ENCODE measurements at regions not wholly inside any gene's neighbourhood (a gene's known extent, or its start where the extent isn't known, plus 50 kb on each side); places are given as distances from the start of the nearest gene placed in this dataset.

- no peak overlapping the region for H3K27ac ChIP-seq
- TF ChIP-seq CTCF (IDR thresholded peaks at IDR 0.05) (no peak), ZFX (IDR thresholded peaks at IDR 0.05; ENCODE audit: borderline replicate concordance) (no peak)
Observed at GRCh38 chr10:3476640-3477448, 304.3 kb upstream of the PITRM1 start.

GRCh38 chr10:3476186-3476585 is 303.6 kb upstream of the PITRM1 start:
- H3K27ac ChIP-seq, result no peak overlapping the region
- no peak for TF ChIP-seq ZFX (IDR thresholded peaks at IDR 0.05; ENCODE audit: borderline replicate concordance)
- no peak for TF ChIP-seq CTCF (IDR thresholded peaks at IDR 0.05)

GRCh38 chr10:3475367-3475766 is 302.8 kb upstream of the PITRM1 start:
- TF ChIP-seq CTCF (IDR thresholded peaks at IDR 0.05) (no peak), ZFX (IDR thresholded peaks at IDR 0.05; ENCODE audit: borderline replicate concordance) (no peak)
- no peak overlapping the region for H3K27ac ChIP-seq

GRCh38 chr10:3474266-3474665 is 301.7 kb upstream of the PITRM1 start:
- TF ChIP-seq ZFX (IDR thresholded peaks at IDR 0.05; ENCODE audit: borderline replicate concordance), result no peak
- no peak for TF ChIP-seq CTCF (IDR thresholded peaks at IDR 0.05)
- no peak overlapping the region for H3K27ac ChIP-seq

GRCh38 chr10:3473271-3473670 is 300.7 kb upstream of the PITRM1 start:
- H3K27ac ChIP-seq, result no peak overlapping the region
- TF ChIP-seq ZFX (IDR thresholded peaks at IDR 0.05; ENCODE audit: borderline replicate concordance), result no peak
- TF ChIP-seq CTCF (IDR thresholded peaks at IDR 0.05), result no peak

GRCh38 chr10:3472287-3473051 is 299.9 kb upstream of the PITRM1 start:
- TF ChIP-seq CTCF (IDR thresholded peaks at IDR 0.05) (no peak), ZFX (IDR thresholded peaks at IDR 0.05; ENCODE audit: borderline replicate concordance) (no peak)
- H3K27ac ChIP-seq, result no peak overlapping the region

- H3K27ac ChIP-seq, result no peak overlapping the region
- no peak for TF ChIP-seq ZFX (IDR thresholded peaks at IDR 0.05; ENCODE audit: borderline replicate concordance)
- TF ChIP-seq CTCF (IDR thresholded peaks at IDR 0.05), result no peak
Observed at GRCh38 chr10:3471927-3472286, 299.3 kb upstream of the PITRM1 start.

Measured in 22Rv1 (cell line).